Neural cell (in vitro differentiated cells): ENCODE measurements at regions not wholly inside any gene's neighbourhood (a gene's known extent, or its start where the extent isn't known, plus 50 kb on each side); places are given as distances from the start of the nearest gene placed in this dataset.

Experiments used
- EP300 ChIP-seq: fragments of 450-650 bp; conservative IDR thresholded peaks from 2 replicates; pipeline ENCODE4 v1.6.1; 2014; ENCODE audit warnings: antibody characterized with exemption, mild to moderate bottlenecking, moderate library complexity; ENCODE audit not compliant: poor library complexity, severe bottlenecking
- EZH2 ChIP-seq: fragments of 200-600, 300-800 bp; shearing (Covaris generic), sonication (generic); IDR thresholded peaks from 2 replicates; pipeline ENCODE4 v1.6.1; 2014; ENCODE audit warnings: antibody characterized with exemption, low read length, borderline replicate concordance, mild to moderate bottlenecking; ENCODE audit not compliant: insufficient read depth, poor library complexity, severe bottlenecking
- MXI1 ChIP-seq: fragments of 450-650 bp; conservative IDR thresholded peaks from 2 replicates; pipeline ENCODE4 v1.6.1; 2014; ENCODE audit warnings: antibody characterized with exemption, mild to moderate bottlenecking; ENCODE audit not compliant: poor library complexity, severe bottlenecking
- POLR2AphosphoS5 ChIP-seq: IDR thresholded peaks from 2 replicates; pipeline ENCODE4 v1.6.1; 2012
- RAD21 ChIP-seq: fragments of 450-650 bp; conservative IDR thresholded peaks from 2 replicates; pipeline ENCODE4 v1.6.1; 2014; ENCODE audit warnings: antibody characterized with exemption, mild to moderate bottlenecking, moderate library complexity
- SMC3 ChIP-seq: fragments of 450-650 bp; conservative IDR thresholded peaks from 2 replicates; pipeline ENCODE4 v1.6.1; 2014; ENCODE audit warnings: antibody characterized with exemption, mild to moderate bottlenecking, moderate library complexity; ENCODE audit not compliant: poor library complexity
- TF ChIP-seq, protein P1 (sequence below): fragments of 450-650 bp; IDR thresholded peaks from 2 replicates; pipeline ENCODE4 v1.5.1; 2014; ENCODE audit warnings: antibody characterized with exemption, mild to moderate bottlenecking, moderate library complexity; ENCODE audit not compliant: poor library complexity, severe bottlenecking
- TF ChIP-seq, protein P2 (sequence below): IDR thresholded peaks from 2 replicates; pipeline ENCODE4 v1.6.1; 2012; ENCODE audit warnings: borderline replicate concordance

DNA sequence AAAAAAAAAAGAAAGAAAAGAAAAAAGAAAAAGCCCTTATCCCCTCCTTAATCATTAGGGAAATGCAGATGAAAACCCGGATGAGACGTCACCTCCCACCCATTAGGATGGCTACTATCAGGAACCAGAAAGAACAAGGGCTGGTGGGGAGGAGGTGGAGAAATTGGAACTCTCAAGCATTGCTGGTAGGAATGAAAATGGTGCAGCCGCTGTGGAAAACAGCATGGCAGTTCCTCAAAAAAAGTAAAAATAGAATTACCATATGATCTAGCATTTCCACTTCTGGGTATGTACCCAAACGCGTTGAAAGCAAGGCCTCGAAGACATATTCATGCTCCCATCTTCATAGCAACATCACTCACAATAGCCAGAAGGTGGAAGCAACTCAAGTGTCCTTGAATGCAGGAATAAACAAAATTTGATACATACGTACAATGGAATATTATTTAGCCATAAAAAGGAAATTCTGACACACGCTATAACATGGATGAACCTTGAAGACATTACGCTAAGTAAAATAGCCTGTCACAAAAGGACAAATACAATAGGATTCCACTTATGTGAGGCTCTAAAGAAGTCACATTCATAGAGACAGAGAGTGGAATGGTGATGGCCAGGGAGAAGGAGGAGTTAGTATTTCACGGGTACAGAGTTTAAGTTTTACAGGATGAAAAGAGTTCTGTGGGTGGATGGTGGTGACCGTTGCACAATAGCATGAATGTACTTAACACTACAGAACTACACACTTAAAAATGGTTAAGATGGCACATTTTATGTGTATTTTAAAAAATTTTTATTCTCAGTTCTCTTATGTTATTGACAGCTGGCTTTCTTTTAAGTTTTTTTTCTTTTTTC is 166.8 kb upstream of the IER5L start:
- TF ChIP-seq EZH2 (no peak), EP300 (no peak), SMC3 (no peak), POLR2AphosphoS5 (no peak), MXI1 (no peak), RAD21 (no peak)
- TF ChIP-seq, protein P1, sequence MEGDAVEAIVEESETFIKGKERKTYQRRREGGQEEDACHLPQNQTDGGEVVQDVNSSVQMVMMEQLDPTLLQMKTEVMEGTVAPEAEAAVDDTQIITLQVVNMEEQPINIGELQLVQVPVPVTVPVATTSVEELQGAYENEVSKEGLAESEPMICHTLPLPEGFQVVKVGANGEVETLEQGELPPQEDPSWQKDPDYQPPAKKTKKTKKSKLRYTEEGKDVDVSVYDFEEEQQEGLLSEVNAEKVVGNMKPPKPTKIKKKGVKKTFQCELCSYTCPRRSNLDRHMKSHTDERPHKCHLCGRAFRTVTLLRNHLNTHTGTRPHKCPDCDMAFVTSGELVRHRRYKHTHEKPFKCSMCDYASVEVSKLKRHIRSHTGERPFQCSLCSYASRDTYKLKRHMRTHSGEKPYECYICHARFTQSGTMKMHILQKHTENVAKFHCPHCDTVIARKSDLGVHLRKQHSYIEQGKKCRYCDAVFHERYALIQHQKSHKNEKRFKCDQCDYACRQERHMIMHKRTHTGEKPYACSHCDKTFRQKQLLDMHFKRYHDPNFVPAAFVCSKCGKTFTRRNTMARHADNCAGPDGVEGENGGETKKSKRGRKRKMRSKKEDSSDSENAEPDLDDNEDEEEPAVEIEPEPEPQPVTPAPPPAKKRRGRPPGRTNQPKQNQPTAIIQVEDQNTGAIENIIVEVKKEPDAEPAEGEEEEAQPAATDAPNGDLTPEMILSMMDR = no peak
- TF ChIP-seq, protein P2, sequence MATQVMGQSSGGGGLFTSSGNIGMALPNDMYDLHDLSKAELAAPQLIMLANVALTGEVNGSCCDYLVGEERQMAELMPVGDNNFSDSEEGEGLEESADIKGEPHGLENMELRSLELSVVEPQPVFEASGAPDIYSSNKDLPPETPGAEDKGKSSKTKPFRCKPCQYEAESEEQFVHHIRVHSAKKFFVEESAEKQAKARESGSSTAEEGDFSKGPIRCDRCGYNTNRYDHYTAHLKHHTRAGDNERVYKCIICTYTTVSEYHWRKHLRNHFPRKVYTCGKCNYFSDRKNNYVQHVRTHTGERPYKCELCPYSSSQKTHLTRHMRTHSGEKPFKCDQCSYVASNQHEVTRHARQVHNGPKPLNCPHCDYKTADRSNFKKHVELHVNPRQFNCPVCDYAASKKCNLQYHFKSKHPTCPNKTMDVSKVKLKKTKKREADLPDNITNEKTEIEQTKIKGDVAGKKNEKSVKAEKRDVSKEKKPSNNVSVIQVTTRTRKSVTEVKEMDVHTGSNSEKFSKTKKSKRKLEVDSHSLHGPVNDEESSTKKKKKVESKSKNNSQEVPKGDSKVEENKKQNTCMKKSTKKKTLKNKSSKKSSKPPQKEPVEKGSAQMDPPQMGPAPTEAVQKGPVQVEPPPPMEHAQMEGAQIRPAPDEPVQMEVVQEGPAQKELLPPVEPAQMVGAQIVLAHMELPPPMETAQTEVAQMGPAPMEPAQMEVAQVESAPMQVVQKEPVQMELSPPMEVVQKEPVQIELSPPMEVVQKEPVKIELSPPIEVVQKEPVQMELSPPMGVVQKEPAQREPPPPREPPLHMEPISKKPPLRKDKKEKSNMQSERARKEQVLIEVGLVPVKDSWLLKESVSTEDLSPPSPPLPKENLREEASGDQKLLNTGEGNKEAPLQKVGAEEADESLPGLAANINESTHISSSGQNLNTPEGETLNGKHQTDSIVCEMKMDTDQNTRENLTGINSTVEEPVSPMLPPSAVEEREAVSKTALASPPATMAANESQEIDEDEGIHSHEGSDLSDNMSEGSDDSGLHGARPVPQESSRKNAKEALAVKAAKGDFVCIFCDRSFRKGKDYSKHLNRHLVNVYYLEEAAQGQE = no peak
